Renal pelvis (tissue), 1 donor: ENCODE measurements at regions not wholly inside any gene's neighbourhood (a gene's known extent, or its start where the extent isn't known, plus 50 kb on each side); places are given as distances from the start of the nearest gene placed in this dataset.
"Not testable (repeated sequence)": the region's sequence is repeated elsewhere in the genome, so short reads cannot be mapped to it uniquely, and the experiment has no call there.

Experiments
- DNase-seq: peaks from one replicate; pipeline ENCODE4 v3.0.0-alpha.2; 2013

GRCh38 chr14:71741241-71741640 lies 191.0 kb upstream of the RGS6 start:
- no peak for DNase-seq

- DNase-seq = no peak
These were observed 189.7 kb upstream of the RGS6 start for GRCh38 chr14:71742485-71742884.

GRCh38 chr14:71745072-71745471 lies 187.2 kb upstream of the RGS6 start:
- no peak for DNase-seq

- DNase-seq = no peak
These were observed 184.0 kb upstream of the RGS6 start for GRCh38 chr14:71748196-71748595.

- no peak for DNase-seq
These were observed 182.5 kb upstream of the RGS6 start for GRCh38 chr14:71749613-71750238.

GRCh38 chr14:71751264-71751663 lies 181.0 kb upstream of the RGS6 start:
- no peak for DNase-seq

- DNase-seq = no peak
These were observed 180.0 kb upstream of the RGS6 start for GRCh38 chr14:71752111-71752738.

GRCh38 chr14:71753126-71753830 lies 179.0 kb upstream of the RGS6 start:
- peak; percentile 86 for DNase-seq

GRCh38 chr14:71753976-71754375 lies 178.3 kb upstream of the RGS6 start:
- no peak for DNase-seq

- no peak for DNase-seq
These were observed 177.7 kb upstream of the RGS6 start for GRCh38 chr14:71754422-71755095.

GRCh38 chr14:71758229-71758951 lies 173.8 kb upstream of the RGS6 start:
- DNase-seq = no peak

- no peak for DNase-seq
These were observed 169.7 kb upstream of the RGS6 start for GRCh38 chr14:71762575-71762974.

GRCh38 chr14:71764701-71765382 lies 167.4 kb upstream of the RGS6 start:
- no peak for DNase-seq

- DNase-seq = no peak
These were observed 166.7 kb upstream of the RGS6 start for GRCh38 chr14:71765505-71765904.

GRCh38 chr14:71770431-71770830 lies 161.8 kb upstream of the RGS6 start:
- no peak for DNase-seq

- DNase-seq = not testable (repeated sequence)
These were observed 160.8 kb upstream of the RGS6 start for GRCh38 chr14:71771421-71771820.

- not testable (repeated sequence) for DNase-seq
These were observed 160.2 kb upstream of the RGS6 start for GRCh38 chr14:71771996-71772395.

- DNase-seq = no peak
These were observed 158.2 kb upstream of the RGS6 start for GRCh38 chr14:71773898-71774481.

- no peak for DNase-seq
These were observed 155.5 kb upstream of the RGS6 start for GRCh38 chr14:71776471-71777360.

- DNase-seq = peak; percentile 20
These were observed 152.2 kb upstream of the RGS6 start for GRCh38 chr14:71780075-71780474.
